ENCODE measurements at regions not wholly inside any gene's neighbourhood (a gene's known extent, or its start where the extent isn't known, plus 50 kb on each side); places are given as distances from the start of the nearest gene placed in this dataset.

DNA sequence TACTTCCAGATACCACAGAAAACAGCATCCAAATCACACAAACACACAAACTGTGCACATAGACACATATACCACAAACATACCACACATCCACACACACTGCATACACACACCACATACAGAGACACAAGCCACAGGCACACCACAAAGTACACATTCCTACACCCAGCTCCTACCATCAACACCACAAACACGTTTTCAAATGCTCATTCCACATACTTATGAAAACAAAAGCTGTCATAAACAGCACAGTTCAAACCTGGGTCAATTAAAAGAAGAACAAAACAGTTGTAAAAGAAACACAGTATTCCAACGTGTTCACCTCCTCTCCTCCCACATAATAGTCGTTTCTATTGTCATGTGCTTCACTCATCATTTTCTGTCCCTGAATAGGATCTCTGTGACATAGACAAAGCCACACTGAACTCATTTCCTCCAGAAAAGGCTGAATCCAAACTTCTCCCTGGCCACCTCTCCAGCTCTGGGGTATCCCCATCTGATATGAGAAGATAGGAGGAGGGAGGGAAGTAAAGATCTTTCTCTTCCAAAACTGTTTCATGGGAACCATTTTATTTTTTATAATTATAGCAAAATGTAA lies 89.2 kb downstream of the CXCL12 start:
- Histone ChIP-seq H2AFZ (ENCODE audit: insufficient read depth, low read depth, low read length, poor library complexity, severe bottlenecking) (no peak overlapping the region), H3K36me3 (replicated peaks in 1 of 2; ENCODE audit: control insufficient read depth in 1 of 2, insufficient read depth in 2 of 2, low read length in 2 of 2) (no peaks in the 10 kb centered on the region), H3K9me3 (replicated peaks in 1 of 2; ENCODE audit: control insufficient read depth in 1 of 2, insufficient read depth in 1 of 2, low read length in 2 of 2) (peaks cover 0 to 4% of the 10 kb centered on the region in 2 donors), H3K4me3 (replicated peaks in 1 of 3; ENCODE audit: low read depth in 2 of 3, low read length in 3 of 3) (no peak overlapping the region), H3K79me2 (ENCODE audit: insufficient read depth, low read length) (no peaks in the 10 kb centered on the region), H3K27me3 (ENCODE audit: control insufficient read depth in 2 of 2, insufficient read depth in 2 of 2, low read length in 2 of 2) (peaks cover 14 to 41% of the 10 kb centered on the region in 2 donors), H3K4me1 (ENCODE audit: control insufficient read depth in 1 of 2, insufficient read depth in 2 of 2, low read length in 2 of 2) (no peaks in the 10 kb centered on the region), H3K9ac (ENCODE audit: insufficient read depth, low read length, poor library complexity, severe bottlenecking) (no peak overlapping the region), H4K20me1 (ENCODE audit: insufficient read depth, low read length) (no peaks in the 10 kb centered on the region), H3K4me2 (replicated peaks; ENCODE audit: extremely low read depth, low read length, poor library complexity, severe bottlenecking) (no peak overlapping the region), H3K27ac (ENCODE audit: low read depth in 1 of 2, low read length in 2 of 2) (no peak overlapping the region)
- Mint-ChIP-seq H3K36me3 (no peaks in the 10 kb centered on the region), H3K4me3 (no peak overlapping the region), H3K4me1 (no peaks in the 10 kb centered on the region), H3K27me3 (ENCODE audit: low read depth in 3 of 3) (peaks cover 13 to 26% (median 22%) of the 10 kb centered on the region in 3 donors), H3K9me3 (peaks cover 0 to 5% (median 0%) of the 10 kb centered on the region in 7 donors), H3K27ac (no peak overlapping the region)
- TF ChIP-seq, protein P1, sequence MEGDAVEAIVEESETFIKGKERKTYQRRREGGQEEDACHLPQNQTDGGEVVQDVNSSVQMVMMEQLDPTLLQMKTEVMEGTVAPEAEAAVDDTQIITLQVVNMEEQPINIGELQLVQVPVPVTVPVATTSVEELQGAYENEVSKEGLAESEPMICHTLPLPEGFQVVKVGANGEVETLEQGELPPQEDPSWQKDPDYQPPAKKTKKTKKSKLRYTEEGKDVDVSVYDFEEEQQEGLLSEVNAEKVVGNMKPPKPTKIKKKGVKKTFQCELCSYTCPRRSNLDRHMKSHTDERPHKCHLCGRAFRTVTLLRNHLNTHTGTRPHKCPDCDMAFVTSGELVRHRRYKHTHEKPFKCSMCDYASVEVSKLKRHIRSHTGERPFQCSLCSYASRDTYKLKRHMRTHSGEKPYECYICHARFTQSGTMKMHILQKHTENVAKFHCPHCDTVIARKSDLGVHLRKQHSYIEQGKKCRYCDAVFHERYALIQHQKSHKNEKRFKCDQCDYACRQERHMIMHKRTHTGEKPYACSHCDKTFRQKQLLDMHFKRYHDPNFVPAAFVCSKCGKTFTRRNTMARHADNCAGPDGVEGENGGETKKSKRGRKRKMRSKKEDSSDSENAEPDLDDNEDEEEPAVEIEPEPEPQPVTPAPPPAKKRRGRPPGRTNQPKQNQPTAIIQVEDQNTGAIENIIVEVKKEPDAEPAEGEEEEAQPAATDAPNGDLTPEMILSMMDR (IDR thresholded peaks at IDR 0.05) = no peak
- intact Hi-C loops (cut with micrococcal nuclease) = no loop called here
- 49% methylated on average over 2 of the region's 3 CpGs for WGBS (ENCODE audit: insufficient coverage)
- no peak for DNase-seq

DNA sequence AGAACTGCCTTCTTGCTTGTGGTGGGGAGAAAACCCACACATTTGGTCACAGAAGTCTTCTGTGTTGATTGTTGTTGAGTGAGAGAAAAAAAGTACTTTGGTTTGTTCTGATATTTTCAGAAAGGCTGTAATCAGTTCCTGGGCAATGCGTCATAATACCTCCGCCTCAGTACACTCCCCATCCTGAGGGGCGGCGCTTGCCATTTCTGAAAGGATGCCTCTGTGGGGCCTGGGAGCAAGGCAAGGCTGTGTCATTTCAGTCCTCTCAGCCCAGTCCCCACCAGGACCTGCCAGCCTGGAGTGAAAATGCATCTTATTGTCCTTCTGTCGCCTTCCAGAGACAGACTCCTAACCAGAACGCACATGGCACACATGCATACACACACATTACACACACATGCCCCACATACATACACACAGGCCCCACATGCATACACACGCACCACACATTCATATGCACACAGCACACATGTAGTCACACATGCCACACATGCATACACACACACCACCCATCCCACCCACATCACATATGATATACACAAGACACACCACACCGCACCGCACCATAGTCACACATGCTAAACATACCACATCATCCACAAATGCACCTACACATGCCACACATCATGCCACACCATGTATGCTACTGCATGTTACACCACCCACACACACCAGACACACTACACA lies 90.0 kb downstream of the CXCL12 start:
- H3K36me3 ChIP-seq (replicated peaks in 1 of 2; ENCODE audit: control insufficient read depth in 1 of 2, insufficient read depth in 2 of 2, low read length in 2 of 2) = no peaks in the 10 kb centered on the region
- H3K27me3 Mint-ChIP-seq (ENCODE audit: low read depth in 3 of 3) = peaks cover 13 to 27% (median 22%) of the 10 kb centered on the region in 3 donors
- 98% methylated on average over 5 of the region's 9 CpGs for WGBS (ENCODE audit: insufficient coverage)
- no peak overlapping the region for H3K9ac ChIP-seq (ENCODE audit: insufficient read depth, low read length, poor library complexity, severe bottlenecking)
- no peak overlapping the region for H2AFZ ChIP-seq (ENCODE audit: insufficient read depth, low read depth, low read length, poor library complexity, severe bottlenecking)
- H4K20me1 ChIP-seq (ENCODE audit: insufficient read depth, low read length) = no peaks in the 10 kb centered on the region
- no peak overlapping the region for H3K4me3 Mint-ChIP-seq
- no peak overlapping the region for H3K4me3 ChIP-seq (replicated peaks in 1 of 3; ENCODE audit: low read depth in 2 of 3, low read length in 3 of 3)
- no peaks in the 10 kb centered on the region for H3K4me1 ChIP-seq (ENCODE audit: control insufficient read depth in 1 of 2, insufficient read depth in 2 of 2, low read length in 2 of 2)
- H3K9me3 ChIP-seq (replicated peaks in 1 of 2; ENCODE audit: control insufficient read depth in 1 of 2, insufficient read depth in 1 of 2, low read length in 2 of 2) = peaks cover 0 to 4% of the 10 kb centered on the region in 2 donors
- no peaks in the 10 kb centered on the region for H3K36me3 Mint-ChIP-seq
- H3K27ac ChIP-seq (ENCODE audit: low read depth in 1 of 2, low read length in 2 of 2) = no peak overlapping the region
- no peaks in the 10 kb centered on the region for H3K4me1 Mint-ChIP-seq
- TF ChIP-seq, protein P1 (IDR thresholded peaks at IDR 0.05) = no peak
- peaks cover 14 to 42% of the 10 kb centered on the region in 2 donors for H3K27me3 ChIP-seq (ENCODE audit: control insufficient read depth in 2 of 2, insufficient read depth in 2 of 2, low read length in 2 of 2)
- no peak overlapping the region for H3K27ac Mint-ChIP-seq
- H3K9me3 Mint-ChIP-seq = peaks cover 0 to 5% (median 0%) of the 10 kb centered on the region in 7 donors
- no peak for DNase-seq
- intact Hi-C loops (cut with micrococcal nuclease) = no loop called here
- no peak overlapping the region for H3K4me2 ChIP-seq (replicated peaks; ENCODE audit: extremely low read depth, low read length, poor library complexity, severe bottlenecking)
- H3K79me2 ChIP-seq (ENCODE audit: insufficient read depth, low read length) = no peaks in the 10 kb centered on the region
